GM23248 (cell line): ENCODE measurements at regions not wholly inside any gene's neighbourhood (a gene's known extent, or its start where the extent isn't known, plus 50 kb on each side); places are given as distances from the start of the nearest gene placed in this dataset.

Experiments used
- DNase-seq: peaks from one replicate; pipeline ENCODE4 v3.0.0-alpha.2; 2015
- H2AFZ ChIP-seq: fragments of 200-600 bp; sonication (generic); 2 replicates; pipeline ENCODE4 v1.6.1; 2016; ENCODE audit warnings: antibody characterized with exemption
- H3F3A ChIP-seq: fragments of 200-600 bp; sonication (generic); 2 replicates; pipeline ENCODE4 v1.6.1; 2016; ENCODE audit warnings: mild to moderate bottlenecking, antibody characterized with exemption, mixed run types; ENCODE audit not compliant: insufficient read depth
- H3K27ac ChIP-seq: fragments of 200-600 bp; sonication (generic); 2 replicates; pipeline ENCODE4 v1.5.1; 2016; ENCODE audit warnings: mild to moderate bottlenecking
- H3K27me3 ChIP-seq: fragments of 200-600 bp; sonication (generic); replicated peaks from 2 replicates; pipeline ENCODE4 v1.6.1; 2016; ENCODE audit warnings: mild to moderate bottlenecking; ENCODE audit not compliant: insufficient read depth
- H3K36me3 ChIP-seq: fragments of 200-600 bp; sonication (generic); 2 replicates; pipeline ENCODE4 v1.6.1; 2016; ENCODE audit warnings: low read depth, mild to moderate bottlenecking
- H3K4me1 ChIP-seq: fragments of 200-600 bp; sonication (generic); 2 replicates; pipeline ENCODE4 v1.6.1; 2016; ENCODE audit warnings: mild to moderate bottlenecking; ENCODE audit not compliant: insufficient read depth
- H3K4me2 ChIP-seq: fragments of 200-600 bp; sonication (generic); one replicate; pipeline ENCODE4 v1.6.1; 2016; ENCODE audit warnings: mild to moderate bottlenecking; ENCODE audit not compliant: unreplicated experiment
- H3K4me3 ChIP-seq: fragments of 200-600 bp; sonication (generic); 2 replicates; pipeline ENCODE4 v1.5.1; 2016; ENCODE audit warnings: mild to moderate bottlenecking
- H3K79me2 ChIP-seq: fragments of 200-600 bp; sonication (generic); 2 replicates; pipeline ENCODE4 v1.6.1; 2016; ENCODE audit warnings: mild to moderate bottlenecking; ENCODE audit not compliant: insufficient read depth
- H3K9ac ChIP-seq: fragments of 200-600 bp; sonication (generic); 2 replicates; pipeline ENCODE4 v1.6.1; 2016; ENCODE audit warnings: mild to moderate bottlenecking
- H3K9me2 ChIP-seq: fragments of 200-600 bp; sonication (generic); 2 replicates; pipeline ENCODE4 v1.6.1; 2016; ENCODE audit warnings: mixed run types, mild to moderate bottlenecking, moderate library complexity; ENCODE audit not compliant: insufficient read depth
- H3K9me3 ChIP-seq: fragments of 200-600 bp; sonication (generic); one replicate; pipeline ENCODE4 v1.6.1; 2017; ENCODE audit warnings: low read depth
- H4K20me1 ChIP-seq: fragments of 200-600 bp; sonication (generic); 2 replicates; pipeline ENCODE4 v1.6.0; 2016; ENCODE audit not compliant: insufficient read depth
- EZH2 ChIP-seq: fragments of 200-600 bp; sonication (generic); IDR thresholded peaks from 2 replicates; pipeline ENCODE4 v1.6.1; 2018; ENCODE audit warnings: antibody characterized with exemption, mild to moderate bottlenecking; ENCODE audit not compliant: insufficient read depth, poor library complexity, severe bottlenecking
- EZH2phosphoT487 ChIP-seq: fragments of 200-600 bp; sonication (generic); IDR thresholded peaks from 2 replicates; pipeline ENCODE4 v1.6.1; 2018; ENCODE audit warnings: antibody characterized with exemption, moderate library complexity, mild to moderate bottlenecking, low read depth; ENCODE audit not compliant: insufficient read depth
- WGBS, 2 experiments: methylation state at CpG; one replicate each; pipeline ENCODE4 v1.1.6; 2015 to 2017; ENCODE audit warnings: low lambda C conversion rate in 2 of 2, low coverage in 1 of 2; ENCODE audit errors: missing lambda C conversion rate in 2 of 2; 5-methylcytosine and 5-hydroxymethylcytosine counted together
- in situ Hi-C: fragments of 300-500 bp; cut with MboI; formaldehyde crosslinking; loops from 2 replicates; pipeline ENCODE4 v1.15.0; 2020

GRCh38 chr4:181219783-181220416 lies 1023.3 kb upstream of the TENM3 start:
- no peak overlapping the region for H3K27ac ChIP-seq
- no peaks in the 10 kb centered on the region for H3K4me1 ChIP-seq
- TF ChIP-seq EZH2 (no peak), EZH2phosphoT487 (no peak)
- H3K27me3 ChIP-seq, result no peaks in the 10 kb centered on the region
- no peak overlapping the region for H3K9ac ChIP-seq
- H3K9me2 ChIP-seq, result no peaks in the 10 kb centered on the region
- H3F3A ChIP-seq, result no peaks in the 10 kb centered on the region
- no peaks in the 10 kb centered on the region for H3K79me2 ChIP-seq
- H2AFZ ChIP-seq, result no peak overlapping the region
- no peak overlapping the region for H3K4me3 ChIP-seq
- no peaks in the 10 kb centered on the region for H4K20me1 ChIP-seq
- H3K9me3 ChIP-seq, result no peaks in the 10 kb centered on the region
- H3K36me3 ChIP-seq, result no peaks in the 10 kb centered on the region
- no peak overlapping the region for H3K4me2 ChIP-seq
- DNase-seq, result no peak
- WGBS, 2 experiments, result 44 to 45% methylated on average over 3 of the region's 3 CpGs
- in situ Hi-C loops, result no loop called here

DNA sequence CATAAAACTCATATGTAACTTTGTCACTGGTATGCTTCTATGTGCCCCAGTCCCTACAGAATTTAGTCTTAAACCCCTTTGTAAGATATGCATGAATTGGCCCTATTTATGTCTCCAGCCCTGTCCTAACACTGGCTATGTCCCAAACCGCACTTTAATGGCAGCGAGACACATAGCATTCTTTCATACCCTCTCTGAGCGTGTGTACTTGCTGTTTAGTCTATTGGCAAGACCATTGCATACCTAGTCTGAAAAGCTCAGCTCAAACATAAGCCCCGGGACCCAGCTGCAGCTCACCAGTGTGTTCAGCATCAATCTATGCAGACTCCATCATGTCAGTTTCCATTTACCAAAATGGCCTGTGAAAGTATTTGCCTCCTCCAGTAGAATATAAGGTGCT lies 1018.4 kb upstream of the TENM3 start:
- WGBS, 2 experiments, result 17 to 20% methylated on average over 4 of the region's 4 CpGs
- no peak for DNase-seq
- no peaks in the 10 kb centered on the region for H3K9me2 ChIP-seq

DNA sequence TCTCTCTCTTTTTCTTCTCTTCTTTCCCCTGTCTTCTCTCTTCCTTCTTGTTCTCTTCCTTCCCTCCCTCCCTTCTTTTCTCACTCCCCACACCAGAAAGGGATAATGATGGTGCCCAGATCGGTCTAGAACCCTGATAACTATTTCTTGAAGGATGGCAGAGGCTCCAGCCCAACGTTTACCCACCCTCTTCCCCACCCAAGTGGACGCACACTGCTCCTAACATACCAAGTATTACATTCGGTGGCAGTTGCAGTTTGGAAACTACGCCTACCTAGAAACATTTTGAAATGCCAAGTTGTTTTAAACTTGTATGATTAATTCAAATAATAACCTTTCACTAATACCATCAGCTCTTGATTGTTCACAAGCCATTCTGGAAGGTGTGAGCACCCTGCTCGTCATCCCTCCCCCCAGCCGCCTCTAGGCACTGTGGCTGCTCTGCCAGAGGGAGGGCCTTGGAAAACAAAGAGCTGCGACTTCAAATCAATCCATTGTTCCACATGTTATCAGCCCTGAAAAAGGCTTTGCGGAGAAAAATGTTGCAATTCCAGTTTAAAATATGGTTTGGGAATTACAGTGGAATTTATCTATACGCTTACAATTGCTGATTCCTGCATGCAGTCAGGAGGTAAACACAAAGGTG lies 1017.5 kb upstream of the TENM3 start:
- H3K4me1 ChIP-seq, result no peaks in the 10 kb centered on the region
- H3K9me2 ChIP-seq, result no peaks in the 10 kb centered on the region
- H3K9ac ChIP-seq, result no peak overlapping the region
- in situ Hi-C loops, result no loop called here
- H3K36me3 ChIP-seq, result no peaks in the 10 kb centered on the region
- H4K20me1 ChIP-seq, result no peaks in the 10 kb centered on the region
- no peaks in the 10 kb centered on the region for H3F3A ChIP-seq
- 19 to 20% methylated on average over 10 of the region's 10 CpGs for WGBS, 2 experiments
- no peak overlapping the region for H2AFZ ChIP-seq
- TF ChIP-seq EZH2 (no peak), EZH2phosphoT487 (no peak)
- H3K4me2 ChIP-seq, result no peak overlapping the region
- no peak overlapping the region for H3K27ac ChIP-seq
- no peaks in the 10 kb centered on the region for H3K27me3 ChIP-seq
- no peaks in the 10 kb centered on the region for H3K79me2 ChIP-seq
- H3K4me3 ChIP-seq, result no peak overlapping the region
- no peak for DNase-seq
- no peaks in the 10 kb centered on the region for H3K9me3 ChIP-seq

More for the DNA sequence above, 1018.4 kb upstream of the TENM3 start:
- Histone ChIP-seq H3K36me3 (no peaks in the 10 kb centered on the region), H2AFZ (no peak overlapping the region), H3K27me3 (no peaks in the 10 kb centered on the region), H3K4me3 (no peak overlapping the region), H3K9me3 (no peaks in the 10 kb centered on the region), H3K4me1 (no peaks in the 10 kb centered on the region), H3K9ac (no peak overlapping the region), H3K79me2 (no peaks in the 10 kb centered on the region), H4K20me1 (no peaks in the 10 kb centered on the region), H3F3A (no peaks in the 10 kb centered on the region), H3K27ac (no peak overlapping the region), H3K4me2 (no peak overlapping the region)
- TF ChIP-seq EZH2phosphoT487 (no peak), EZH2 (no peak)
- in situ Hi-C loops, result no loop called here

- no peaks in the 10 kb centered on the region for H3K27me3 ChIP-seq
- H3K4me2 ChIP-seq, result no peak overlapping the region
- H4K20me1 ChIP-seq, result no peaks in the 10 kb centered on the region
- no peaks in the 10 kb centered on the region for H3K9me3 ChIP-seq
- H3K79me2 ChIP-seq, result no peaks in the 10 kb centered on the region
- no peaks in the 10 kb centered on the region for H3F3A ChIP-seq
- no peak overlapping the region for H3K4me3 ChIP-seq
- no peaks in the 10 kb centered on the region for H3K36me3 ChIP-seq
- no peak for DNase-seq
- no peak overlapping the region for H3K27ac ChIP-seq
- WGBS, 2 experiments, result 41 to 42% methylated on average over 13 of the region's 13 CpGs
- H3K4me1 ChIP-seq, result no peaks in the 10 kb centered on the region
- TF ChIP-seq EZH2phosphoT487 (no peak), EZH2 (no peak)
- no peaks in the 10 kb centered on the region for H3K9me2 ChIP-seq
- no peak overlapping the region for H3K9ac ChIP-seq
- no peak overlapping the region for H2AFZ ChIP-seq
- in situ Hi-C loops, result no loop called here
These were observed 1008.1 kb upstream of the TENM3 start for GRCh38 chr4:181234951-181235680.
